Panc1 (cell line): ENCODE measurements at regions not wholly inside any gene's neighbourhood (a gene's known extent, or its start where the extent isn't known, plus 50 kb on each side); places are given as distances from the start of the nearest gene placed in this dataset.

Source experiments
- ATAC-seq: fragments of 200-7000 bp; cut with Tn5 transposase; 2 replicates; pipeline ENCODE4 v1.9.1; 2020; ENCODE audit warnings: mild to moderate bottlenecking, moderate library complexity
- BruUV-seq: library from RNA; stranded (reverse); fragments of 400-500 nt; replicated peaks from 2 replicates; lab custom pipeline; 2021; lab: Mats Ljungman, UMichigan
- CTCF ChIA-PET: fragments of 300-600 bp; sonication (Branson Sonifier 250); formaldehyde crosslinking; loops from one replicate; lab custom pipeline; 2022; ENCODE audit warnings: antibody characterized with exemption; lab: Charles Lee
- POLR2A ChIA-PET: fragments of 300-600 bp; sonication (Branson Sonifier 250); formaldehyde crosslinking; loops from one replicate; lab custom pipeline; 2022; ENCODE audit warnings: antibody characterized with exemption; lab: Charles Lee
- DNase-seq: peaks from one replicate; pipeline ENCODE4 v3.0.0-alpha.2; 2010; ENCODE audit warnings: low read depth, low spot score
- H3K27ac ChIP-seq: 2 replicates; pipeline ENCODE4 v1.5.1; 2011; ENCODE audit warnings: mild to moderate bottlenecking, low read length, inconsistent platforms
- H3K27me3 ChIP-seq: fragments of 200-500 bp; sonication (Bioruptor generic); 2 replicates; pipeline ENCODE4 v1.6.0; 2014; ENCODE audit warnings: low read length, inconsistent platforms; ENCODE audit not compliant: control insufficient read depth, insufficient read depth
- H3K36me3 ChIP-seq: fragments of 200-500 bp; sonication (Bioruptor generic); 2 replicates; pipeline ENCODE4 v1.5.1; 2014; ENCODE audit warnings: inconsistent platforms, mild to moderate bottlenecking, low read length, moderate library complexity; ENCODE audit not compliant: control insufficient read depth, insufficient read depth
- H3K4me1 ChIP-seq: 2 replicates; pipeline ENCODE4 v1.5.1; 2011; ENCODE audit warnings: inconsistent platforms, mild to moderate bottlenecking, low read length, moderate library complexity; ENCODE audit not compliant: control insufficient read depth, insufficient read depth
- H3K4me3 ChIP-seq, 2 experiments: 2 replicates each; pipeline ENCODE4 v1.5.1; 2011 to 2012; ENCODE audit warnings: low read depth in 2 of 2, low read length in 2 of 2, mild to moderate bottlenecking in 2 of 2, inconsistent platforms in 1 of 2, moderate library complexity in 1 of 2
- H3K9me3 ChIP-seq: fragments of 200-500 bp; sonication (Bioruptor generic); 2 replicates; pipeline ENCODE4 v1.5.1; 2014; ENCODE audit warnings: low read depth, mild to moderate bottlenecking, inconsistent platforms, low read length, moderate library complexity; ENCODE audit not compliant: control insufficient read depth, insufficient read depth
- POLR2AphosphoS5 ChIP-seq: IDR thresholded peaks from 2 replicates; pipeline ENCODE4 v1.6.1; 2012; ENCODE audit warnings: mild to moderate bottlenecking, low read depth, low read length, moderate library complexity
- REST ChIP-seq, 2 experiments: IDR thresholded peaks; 2 replicates each; pipeline ENCODE4 v1.6.1; 2011 to 2012; ENCODE audit warnings: low read depth in 2 of 2, control low read depth in 1 of 2, low read length in 1 of 2, mild to moderate bottlenecking in 1 of 2, moderate library complexity in 1 of 2; ENCODE audit not compliant: insufficient read depth in 1 of 2
- SIN3A ChIP-seq: IDR thresholded peaks from 2 replicates; pipeline ENCODE4 v1.6.1; 2012; ENCODE audit warnings: low read depth, mild to moderate bottlenecking, low read length, moderate library complexity, borderline replicate concordance; ENCODE audit not compliant: insufficient read depth
- TCF7L2 ChIP-seq: IDR thresholded peaks from 2 replicates; pipeline ENCODE4 v1.6.1; 2011; ENCODE audit warnings: mild to moderate bottlenecking, low read depth, low read length, inconsistent platforms
- in situ Hi-C: cut with HindIII; loops from 2 replicates; pipeline ENCODE4 v1.10.0; 2016; ENCODE audit warnings: low sequenced_read_pairs, low pct_unique_long_range_greater_than_20kb
- intact Hi-C: fragments of 100-400 bp; cut with micrococcal nuclease; formaldehyde crosslinking; loops from one replicate; pipeline ENCODE4 v1.10.0; 2022; ENCODE audit not compliant: unreplicated experiment
- TF ChIP-seq, protein P1 (sequence below): fragments of 450-650 bp; IDR thresholded peaks from 2 replicates; pipeline ENCODE4 v1.5.1; 2017; ENCODE audit warnings: mild to moderate bottlenecking

DNA sequence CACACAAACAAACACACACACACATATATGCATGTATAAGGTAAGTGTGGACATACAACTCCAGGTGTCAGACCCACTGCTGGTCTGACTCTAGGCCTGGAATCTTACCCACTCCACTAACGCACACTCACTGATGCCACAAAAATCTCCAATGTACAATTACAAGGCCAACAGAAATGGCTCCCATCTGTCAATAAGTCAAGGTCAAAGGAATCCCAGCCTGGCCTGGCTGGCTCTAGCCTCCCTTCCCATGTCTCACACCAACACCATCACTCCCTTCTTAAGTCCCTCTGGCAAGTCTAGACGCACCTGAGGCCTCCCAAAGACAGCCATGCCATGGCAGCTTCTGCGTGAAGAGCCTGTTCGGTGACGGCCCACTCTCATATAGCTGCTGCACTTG is 99.2 kb upstream of the CDYL2 start:
- TF ChIP-seq POLR2AphosphoS5 (no peak), SIN3A (no peak), REST (IDR thresholded peaks at IDR 0.05; ENCODE audit: insufficient read depth in 1 of 2, low read depth in 2 of 2, low read length in 1 of 2) (no peak), TCF7L2 (no peak)
- TF ChIP-seq, protein P1, sequence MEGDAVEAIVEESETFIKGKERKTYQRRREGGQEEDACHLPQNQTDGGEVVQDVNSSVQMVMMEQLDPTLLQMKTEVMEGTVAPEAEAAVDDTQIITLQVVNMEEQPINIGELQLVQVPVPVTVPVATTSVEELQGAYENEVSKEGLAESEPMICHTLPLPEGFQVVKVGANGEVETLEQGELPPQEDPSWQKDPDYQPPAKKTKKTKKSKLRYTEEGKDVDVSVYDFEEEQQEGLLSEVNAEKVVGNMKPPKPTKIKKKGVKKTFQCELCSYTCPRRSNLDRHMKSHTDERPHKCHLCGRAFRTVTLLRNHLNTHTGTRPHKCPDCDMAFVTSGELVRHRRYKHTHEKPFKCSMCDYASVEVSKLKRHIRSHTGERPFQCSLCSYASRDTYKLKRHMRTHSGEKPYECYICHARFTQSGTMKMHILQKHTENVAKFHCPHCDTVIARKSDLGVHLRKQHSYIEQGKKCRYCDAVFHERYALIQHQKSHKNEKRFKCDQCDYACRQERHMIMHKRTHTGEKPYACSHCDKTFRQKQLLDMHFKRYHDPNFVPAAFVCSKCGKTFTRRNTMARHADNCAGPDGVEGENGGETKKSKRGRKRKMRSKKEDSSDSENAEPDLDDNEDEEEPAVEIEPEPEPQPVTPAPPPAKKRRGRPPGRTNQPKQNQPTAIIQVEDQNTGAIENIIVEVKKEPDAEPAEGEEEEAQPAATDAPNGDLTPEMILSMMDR, result no peak
- H3K4me3 ChIP-seq, result no peak overlapping the region
- no TSS peak for BruUV-seq
- CTCF ChIA-PET, result no interaction called here
- intact Hi-C loops (no loop called here), in situ Hi-C loops (no loop called here)
- no peaks in the 10 kb centered on the region for H3K27me3 ChIP-seq
- ATAC-seq, result no peak
- no peaks in the 10 kb centered on the region for H3K9me3 ChIP-seq
- no peak for DNase-seq
- POLR2A ChIA-PET, result no interaction called here
- H3K36me3 ChIP-seq, result no peaks in the 10 kb centered on the region
- H3K4me1 ChIP-seq, result no peaks in the 10 kb centered on the region
- H3K27ac ChIP-seq, result no peak overlapping the region

- DNase-seq (no peak), ATAC-seq (no peak)
- BruUV-seq, result no TSS peak
- no peak for TF ChIP-seq SIN3A
- no peak for TF ChIP-seq TCF7L2
- TF ChIP-seq REST (IDR thresholded peaks at IDR 0.05; ENCODE audit: insufficient read depth in 1 of 2, low read depth in 2 of 2, low read length in 1 of 2), result no peak
- TF ChIP-seq, protein P1, result no peak
- TF ChIP-seq POLR2AphosphoS5, result no peak
- Histone ChIP-seq H3K36me3 (no peaks in the 10 kb centered on the region), H3K27ac (no peak overlapping the region), H3K4me3 (no peak overlapping the region), H3K9me3 (no peaks in the 10 kb centered on the region), H3K27me3 (no peaks in the 10 kb centered on the region), H3K4me1 (no peaks in the 10 kb centered on the region)
- CTCF ChIA-PET, result no interaction called here
- intact Hi-C loops, result no loop called here
- in situ Hi-C loops, result no loop called here
- POLR2A ChIA-PET, result no interaction called here
Observed at GRCh38 chr16:80902306-80903110, 98.1 kb upstream of the CDYL2 start.
